ENCODE measurements at regions not wholly inside any gene's neighbourhood (a gene's known extent, or its start where the extent isn't known, plus 50 kb on each side); places are given as distances from the start of the nearest gene placed in this dataset.

DNA sequence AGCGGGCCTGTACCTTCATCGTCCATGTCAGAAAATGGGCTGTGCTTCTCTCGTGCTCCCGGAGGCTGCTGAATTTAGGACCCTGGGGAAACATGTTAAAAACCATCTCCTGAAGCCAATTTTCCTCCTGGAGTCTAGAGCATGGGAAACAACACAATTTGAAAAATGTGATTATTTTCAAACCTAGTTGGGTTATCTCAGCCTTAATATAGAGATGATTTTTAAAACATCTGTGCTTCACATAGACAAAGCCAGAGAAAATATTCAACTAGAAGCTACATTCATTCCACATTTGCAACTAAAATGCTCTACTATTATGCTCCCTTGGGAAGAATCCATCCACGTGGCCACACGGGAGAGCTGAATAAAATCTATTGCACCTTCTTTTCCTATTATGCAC is 225.9 kb upstream of the TMEM72 start:
- no peak for TF ChIP-seq YY1 (IDR thresholded peaks at IDR 0.05; ENCODE audit: low read depth)
- no peak for TF ChIP-seq NFIC (IDR thresholded peaks at IDR 0.05)
- no peak for TF ChIP-seq RAD21 (IDR thresholded peaks at IDR 0.05; ENCODE audit: low read depth)
- no peak for TF ChIP-seq CEBPB (IDR thresholded peaks at IDR 0.05)
- no peak for TF ChIP-seq TEAD4 (IDR thresholded peaks at IDR 0.05)
- TF ChIP-seq, protein P1, sequence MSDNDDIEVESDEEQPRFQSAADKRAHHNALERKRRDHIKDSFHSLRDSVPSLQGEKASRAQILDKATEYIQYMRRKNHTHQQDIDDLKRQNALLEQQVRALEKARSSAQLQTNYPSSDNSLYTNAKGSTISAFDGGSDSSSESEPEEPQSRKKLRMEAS (IDR thresholded peaks at IDR 0.05) = no peak
- TF ChIP-seq EP300 (IDR thresholded peaks at IDR 0.05; ENCODE audit: borderline replicate concordance) = no peak
